GM19328 (cell line): ENCODE measurements at regions not wholly inside any gene's neighbourhood (a gene's known extent, or its start where the extent isn't known, plus 50 kb on each side); places are given as distances from the start of the nearest gene placed in this dataset.

Experiments
- ATAC-seq: cut with Tn5 transposase; IDR thresholded peaks from one replicate; pipeline ENCODE4 v1.9.1; 2021; ENCODE audit warnings: mild to moderate bottlenecking, moderate library complexity; ENCODE audit not compliant: unreplicated experiment

GRCh38 chr3:162274070-162274469 lies 777.5 kb downstream of the OTOL1 start:
- ATAC-seq = no peak

GRCh38 chr3:162278834-162279233 lies 782.2 kb downstream of the OTOL1 start:
- no peak for ATAC-seq

DNA sequence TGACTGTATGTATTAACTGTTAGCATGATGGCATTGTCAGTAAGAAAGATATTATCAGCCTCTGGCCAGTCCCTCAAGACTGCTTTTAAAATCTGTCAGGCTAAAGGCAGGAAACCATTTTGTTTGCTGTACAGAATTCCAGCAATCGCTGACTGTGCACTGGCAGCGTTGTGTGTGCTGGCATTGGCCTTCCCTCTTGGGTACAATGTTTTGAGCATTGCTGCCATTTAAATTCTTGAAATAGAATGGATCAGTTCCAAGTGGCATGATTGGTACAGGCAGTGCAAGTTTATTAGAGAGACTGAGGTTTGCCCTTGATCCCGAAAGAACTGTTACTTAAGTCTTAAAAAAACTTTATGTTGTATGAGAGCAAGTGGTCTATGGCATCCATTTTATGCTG lies 788.7 kb downstream of the OTOL1 start:
- no peak for ATAC-seq

DNA sequence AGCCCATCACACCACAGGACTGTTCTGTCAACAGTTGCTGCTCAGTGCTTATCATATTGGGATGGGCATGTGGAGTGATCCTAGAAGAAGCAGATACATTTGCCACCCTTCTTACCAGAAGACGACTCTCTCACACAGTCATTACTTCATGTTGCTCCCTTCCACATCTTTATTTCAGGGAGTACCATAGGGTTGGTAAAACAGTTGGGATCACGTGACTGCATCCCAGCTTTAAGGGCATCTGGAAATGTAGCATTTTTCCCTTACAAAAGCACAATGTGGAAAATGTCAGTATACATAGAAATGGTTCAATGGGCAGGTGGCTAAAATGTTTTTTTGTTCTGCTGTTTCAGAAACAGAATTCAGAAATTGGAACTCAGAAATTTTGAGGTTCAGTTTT lies 791.0 kb downstream of the OTOL1 start:
- no peak for ATAC-seq

GRCh38 chr3:162292409-162292808 lies 795.8 kb downstream of the OTOL1 start:
- ATAC-seq = no peak

DNA sequence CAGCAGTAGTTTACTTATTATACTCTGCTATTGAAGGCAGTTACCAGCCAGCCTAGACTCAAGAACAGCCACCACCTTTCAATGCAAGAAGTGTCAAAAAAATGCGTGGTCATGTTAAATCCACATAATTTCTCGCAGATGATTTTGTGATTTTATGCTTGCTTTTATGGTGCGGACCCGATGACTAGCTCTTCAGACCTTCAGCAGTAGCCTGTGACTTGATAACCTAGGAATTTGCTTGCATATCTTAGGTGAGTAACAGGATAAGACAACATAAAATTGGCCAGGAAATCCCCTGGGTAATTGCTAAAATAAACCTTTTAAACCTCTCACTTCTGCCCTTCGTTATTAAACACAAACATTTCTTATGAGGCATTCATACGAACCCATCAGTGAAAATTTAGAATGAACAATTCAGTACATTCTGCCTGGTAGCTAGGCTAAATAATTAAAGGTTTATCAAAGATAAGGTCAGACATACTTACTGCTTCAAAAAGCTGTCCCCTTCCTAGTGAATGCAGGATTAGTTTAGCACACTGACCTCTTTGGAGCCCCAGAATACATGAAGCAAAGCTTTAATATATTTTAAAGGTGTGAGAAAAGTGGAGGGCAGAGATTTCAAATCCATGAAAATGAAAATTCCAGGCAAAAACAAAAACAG lies 798.8 kb downstream of the OTOL1 start:
- no peak for ATAC-seq

DNA sequence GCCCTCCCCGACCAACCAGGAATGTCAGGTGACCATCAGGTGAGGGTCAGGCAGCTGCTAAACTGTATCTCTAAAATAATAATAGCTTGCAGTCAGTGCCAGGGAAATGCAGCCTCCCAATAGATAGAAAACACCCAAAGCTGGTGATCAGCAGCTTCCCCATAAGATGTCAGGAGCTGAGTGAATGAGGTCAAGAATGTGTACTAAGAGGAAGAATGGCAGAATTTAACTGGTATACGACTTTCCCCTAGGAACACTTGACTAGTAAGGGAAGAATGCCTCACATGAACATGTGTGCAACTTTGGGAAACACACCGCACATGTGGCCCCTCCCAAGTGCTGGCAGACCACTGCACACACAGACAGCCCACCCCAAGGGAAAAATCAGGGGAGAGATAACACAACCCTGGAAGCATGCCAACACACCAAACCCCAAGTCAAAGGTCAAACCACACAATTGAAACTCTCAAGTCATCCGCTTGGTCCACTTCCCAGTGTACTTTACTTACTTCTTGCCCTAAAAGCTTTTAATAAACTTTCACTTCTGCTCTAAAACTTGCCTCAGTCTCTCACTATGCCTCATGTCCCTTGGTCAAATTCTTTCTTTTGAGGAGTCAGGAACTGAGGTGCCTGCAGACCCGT lies 806.5 kb downstream of the OTOL1 start:
- ATAC-seq = no peak

DNA sequence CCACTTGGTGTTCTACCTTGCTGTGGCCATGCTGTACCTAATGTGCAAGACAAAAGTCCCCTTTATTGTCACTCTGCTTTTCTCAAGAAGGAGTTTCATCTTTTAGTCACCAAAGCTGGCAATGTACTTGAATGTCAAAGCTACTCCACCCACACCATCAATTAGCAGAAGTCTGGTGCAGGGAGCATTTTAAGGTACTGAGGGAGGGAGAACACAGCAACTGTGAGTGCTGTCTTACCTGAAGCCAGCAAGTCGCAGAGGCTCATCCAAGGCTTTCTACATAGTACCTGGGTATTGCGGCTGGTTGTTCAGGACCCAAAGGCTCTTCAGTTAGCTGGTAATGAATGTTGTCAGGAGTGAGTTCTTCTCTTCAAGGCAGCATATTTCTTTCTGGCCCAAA lies 820.4 kb downstream of the OTOL1 start:
- no peak for ATAC-seq

DNA sequence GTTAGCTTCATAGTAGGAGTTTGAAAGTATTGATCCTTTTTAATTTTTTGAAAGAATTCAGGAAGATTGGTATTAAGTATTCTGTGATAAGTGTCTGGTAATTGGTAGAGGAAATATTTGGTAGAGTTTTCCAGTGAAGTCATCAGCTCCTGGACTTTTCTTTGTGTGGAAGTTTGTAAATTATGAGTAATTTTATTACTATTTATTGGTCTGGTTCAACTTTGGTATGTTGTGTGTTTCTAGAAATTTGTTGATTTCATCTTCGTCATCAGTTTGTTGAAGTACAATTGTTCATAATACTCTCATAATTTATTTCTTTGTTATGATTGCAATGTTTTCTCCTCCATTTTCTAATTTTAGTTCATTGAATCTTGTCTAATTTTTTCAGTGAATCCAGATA lies 832.0 kb downstream of the OTOL1 start:
- no peak for ATAC-seq

GRCh38 chr3:162329514-162329913 lies 832.9 kb downstream of the OTOL1 start:
- no peak for ATAC-seq

DNA sequence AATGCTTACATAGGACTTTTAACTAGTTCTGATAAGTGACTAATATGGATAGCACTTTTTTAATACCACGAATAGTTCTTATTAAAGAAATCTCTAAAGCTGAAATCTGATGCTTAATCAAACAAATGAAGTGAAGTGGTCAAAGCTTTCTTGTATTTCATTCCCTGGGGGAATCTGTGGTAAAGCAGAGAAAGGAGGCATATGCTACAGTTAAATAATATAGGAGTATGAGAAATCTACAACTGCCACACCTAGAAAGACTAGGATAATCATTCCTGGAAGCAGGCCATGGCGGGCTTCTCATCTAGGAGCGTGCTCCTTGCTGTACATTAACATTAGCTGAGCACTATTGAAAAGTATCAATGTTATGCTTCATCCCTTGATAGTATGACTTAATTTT lies 835.7 kb downstream of the OTOL1 start:
- no peak for ATAC-seq

GRCh38 chr3:162334537-162334936 lies 837.9 kb downstream of the OTOL1 start:
- ATAC-seq = no peak

DNA sequence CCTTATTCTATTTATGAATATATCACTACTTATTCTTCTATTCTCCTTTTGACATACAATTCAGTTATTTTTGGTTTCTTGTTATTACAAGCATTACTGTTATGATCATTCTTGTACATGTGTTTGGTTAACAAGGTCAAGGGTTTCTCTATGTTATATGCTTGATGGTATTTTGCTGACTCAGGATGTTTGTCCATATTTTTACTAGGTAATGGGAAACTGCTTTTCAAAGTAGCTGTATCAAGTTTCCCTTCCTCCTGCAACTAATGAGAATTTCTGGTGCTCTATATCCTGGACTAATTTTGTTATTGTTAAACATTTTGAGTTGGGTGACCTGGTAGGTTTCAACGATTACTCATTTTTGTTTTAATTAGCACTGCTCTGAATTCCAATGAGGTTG lies 841.0 kb downstream of the OTOL1 start:
- no peak for ATAC-seq

GRCh38 chr3:162338514-162338913 lies 841.9 kb downstream of the OTOL1 start:
- ATAC-seq = no peak

GRCh38 chr3:162348912-162349311 lies 852.3 kb downstream of the OTOL1 start:
- no peak for ATAC-seq

- ATAC-seq = no peak
Measured at GRCh38 chr3:162353414-162353813, 856.8 kb downstream of the OTOL1 start.

DNA sequence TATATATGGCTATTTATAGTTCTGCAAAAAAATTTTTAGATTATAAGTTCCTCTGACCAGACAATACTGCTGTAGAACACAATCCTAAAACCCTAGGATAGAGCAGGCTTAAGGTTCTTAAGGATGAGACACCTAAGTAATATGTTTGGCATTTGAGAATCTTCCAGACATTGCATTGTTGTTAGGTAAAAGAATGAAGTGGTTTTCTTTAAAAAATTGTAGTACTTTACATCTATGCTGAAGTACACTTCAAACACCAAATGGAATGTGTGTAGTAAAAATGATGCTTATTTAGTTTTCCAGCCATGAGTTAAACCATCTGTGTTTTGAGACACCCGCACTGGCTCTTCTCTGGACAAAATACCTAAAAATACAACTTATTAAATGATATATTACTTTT lies 857.7 kb downstream of the OTOL1 start:
- no peak for ATAC-seq

DNA sequence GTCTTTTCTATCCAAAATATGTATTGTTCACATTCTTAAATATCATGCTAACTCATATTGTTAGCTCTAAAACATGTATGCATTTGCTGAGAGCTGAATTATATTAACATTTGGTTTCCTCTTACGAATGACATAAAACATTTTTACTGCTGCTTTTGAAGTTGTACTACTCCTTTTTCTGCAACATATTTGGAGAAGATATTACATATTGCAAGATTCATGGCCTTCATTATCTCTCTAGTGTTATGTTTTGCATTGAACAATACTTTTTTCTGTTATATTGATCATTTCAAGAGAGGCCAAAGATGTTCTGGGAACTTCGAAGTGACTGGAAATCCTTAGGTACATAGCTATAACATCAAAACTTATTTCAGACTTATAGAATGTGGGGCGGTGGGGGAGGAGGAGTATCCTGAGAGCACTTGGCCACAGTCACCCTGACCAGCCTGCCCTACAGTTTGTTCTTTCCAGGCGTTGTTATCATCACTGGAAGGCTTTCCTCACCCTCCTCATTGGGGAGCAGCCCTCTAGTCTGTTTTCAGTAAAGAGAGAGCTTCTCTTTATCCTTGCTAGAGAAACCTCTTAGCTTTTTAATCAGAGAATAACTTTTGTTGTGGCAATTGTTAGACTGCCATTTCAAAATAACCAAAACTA lies 868.6 kb downstream of the OTOL1 start:
- no peak for ATAC-seq

DNA sequence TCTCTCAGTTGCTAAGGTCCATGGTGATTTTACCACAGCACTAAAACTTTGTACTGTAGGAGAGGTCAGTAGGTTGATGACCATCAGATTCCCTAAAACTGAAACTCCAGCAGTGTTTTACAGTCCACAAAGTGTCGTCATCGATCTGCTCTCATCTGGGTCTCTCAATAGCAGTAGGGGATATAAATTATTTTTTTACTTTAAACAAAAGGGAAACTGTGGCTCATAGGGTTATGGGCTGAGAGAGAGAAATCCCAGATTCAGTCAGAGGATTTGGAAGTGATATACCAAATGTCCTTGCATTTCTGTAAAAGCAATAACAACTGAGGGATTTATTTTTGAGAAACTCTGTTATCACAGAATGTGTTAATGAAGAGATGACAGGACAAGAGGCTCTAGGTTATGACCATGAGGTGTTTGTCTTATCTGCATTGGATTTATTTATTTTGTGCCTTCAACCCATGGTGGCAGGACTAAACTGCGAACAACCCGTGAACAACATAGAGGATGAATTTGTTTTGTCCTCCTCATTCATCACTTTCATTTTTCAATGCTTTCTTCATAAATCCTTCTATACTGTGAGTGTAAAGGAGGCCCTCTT lies 869.7 kb downstream of the OTOL1 start:
- no peak for ATAC-seq

- no peak for ATAC-seq
Measured at GRCh38 chr3:162367429-162368260, 871.0 kb downstream of the OTOL1 start.

DNA sequence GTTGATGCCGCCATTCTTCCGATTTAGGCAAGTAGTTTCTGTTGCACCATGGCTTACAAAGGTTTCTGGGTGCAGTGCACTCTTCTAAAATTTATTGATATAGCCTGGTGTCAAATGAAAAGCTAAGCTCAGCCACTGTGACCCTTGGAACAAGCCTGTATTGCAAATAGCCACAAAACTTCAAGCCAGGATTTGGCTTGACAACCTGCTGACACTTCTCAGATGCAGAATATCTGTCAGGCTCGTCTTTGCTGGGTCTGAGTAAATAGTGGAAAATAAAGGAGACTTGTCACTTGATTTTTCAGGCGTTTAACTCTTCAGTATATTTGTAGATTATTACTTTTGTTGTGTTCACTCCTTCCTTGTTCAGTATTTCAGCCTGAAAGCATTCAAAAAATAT lies 871.8 kb downstream of the OTOL1 start:
- ATAC-seq = no peak
